HPDE6-E6E7 (cell line): ENCODE measurements at regions not wholly inside any gene's neighbourhood (a gene's known extent, or its start where the extent isn't known, plus 50 kb on each side); places are given as distances from the start of the nearest gene placed in this dataset.

Source experiments
- DNase-seq: peaks from one replicate; pipeline ENCODE4 v3.0.0; 2011; ENCODE audit warnings: missing footprints; ENCODE audit errors: extremely low spot score

DNA sequence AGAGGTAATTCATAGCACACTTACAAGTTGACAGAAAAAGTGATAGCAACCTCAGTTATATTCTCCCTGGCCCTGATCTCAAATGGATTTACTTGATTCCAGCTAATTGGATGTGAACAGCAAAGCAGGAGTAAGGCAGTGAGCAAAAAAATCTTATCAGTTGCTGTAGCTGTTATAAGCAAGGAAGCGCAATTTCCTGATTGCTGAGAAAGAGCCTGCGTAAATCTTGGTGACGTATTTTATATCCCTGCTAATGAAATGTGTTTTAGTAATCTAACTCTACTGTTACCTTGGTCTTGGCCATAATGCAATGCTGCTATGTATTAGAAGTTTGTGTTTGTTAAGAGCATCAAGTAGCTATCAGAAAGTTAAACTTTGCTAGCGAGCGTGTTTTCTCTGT is 661.2 kb upstream of the SEMA6A start:
- DNase-seq: no peak

DNA sequence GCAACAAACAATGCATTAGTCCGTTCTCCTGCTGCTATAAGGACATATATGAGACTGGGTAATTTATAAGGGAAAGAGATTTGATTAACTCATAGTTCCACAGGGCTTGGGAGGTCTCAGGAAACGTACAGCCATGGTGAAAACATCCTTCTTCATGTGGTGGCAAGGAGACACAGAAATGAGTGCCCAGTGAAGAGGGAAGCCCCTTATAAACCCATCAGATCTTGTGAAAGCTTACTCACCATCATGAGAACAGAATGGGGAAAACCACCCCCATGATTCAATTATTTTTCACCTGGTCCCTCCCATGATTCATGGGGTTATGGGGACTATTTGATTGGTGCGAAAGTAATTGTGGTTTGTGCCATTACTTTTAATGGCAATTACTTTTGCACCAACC is 655.8 kb upstream of the SEMA6A start:
- no peak for DNase-seq

DNA sequence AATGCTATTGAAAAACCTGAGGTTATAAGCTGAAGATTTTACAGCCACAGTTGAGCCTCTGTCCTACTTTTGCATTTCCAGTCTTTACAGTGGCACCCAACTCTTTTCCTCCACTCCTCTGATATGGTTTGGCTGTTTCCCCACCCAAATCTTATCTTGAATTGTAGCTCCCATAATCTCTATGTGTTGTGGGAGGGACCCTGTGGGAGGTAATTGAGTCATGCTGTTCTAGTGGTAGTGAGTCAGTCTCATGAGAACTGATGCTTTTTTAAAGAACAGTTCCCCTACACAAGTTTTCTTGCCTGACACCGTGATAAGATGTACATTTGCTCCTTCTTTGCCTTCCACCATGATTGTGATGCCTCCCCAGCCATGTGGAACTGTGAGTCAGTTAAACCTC is 646.1 kb upstream of the SEMA6A start:
- no peak for DNase-seq

DNA sequence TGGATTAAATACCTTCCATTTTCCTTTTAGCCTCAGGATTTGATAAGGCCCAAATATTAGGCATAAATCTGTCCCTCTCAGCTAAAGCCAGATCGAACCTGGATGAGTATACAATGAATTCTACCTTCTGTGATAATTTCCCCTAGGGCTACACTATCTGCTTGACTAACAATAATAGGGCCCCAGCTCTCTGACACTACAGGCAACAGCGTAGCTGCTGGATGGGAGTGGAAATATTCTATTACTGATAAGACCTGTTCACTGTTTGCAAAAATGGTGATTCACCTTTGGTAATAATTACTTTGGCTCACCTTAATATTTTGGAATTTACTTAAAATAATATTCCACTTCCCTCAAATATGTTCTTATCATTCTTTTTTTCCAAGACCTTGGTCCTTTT is 644.2 kb upstream of the SEMA6A start:
- DNase-seq: no peak

DNA sequence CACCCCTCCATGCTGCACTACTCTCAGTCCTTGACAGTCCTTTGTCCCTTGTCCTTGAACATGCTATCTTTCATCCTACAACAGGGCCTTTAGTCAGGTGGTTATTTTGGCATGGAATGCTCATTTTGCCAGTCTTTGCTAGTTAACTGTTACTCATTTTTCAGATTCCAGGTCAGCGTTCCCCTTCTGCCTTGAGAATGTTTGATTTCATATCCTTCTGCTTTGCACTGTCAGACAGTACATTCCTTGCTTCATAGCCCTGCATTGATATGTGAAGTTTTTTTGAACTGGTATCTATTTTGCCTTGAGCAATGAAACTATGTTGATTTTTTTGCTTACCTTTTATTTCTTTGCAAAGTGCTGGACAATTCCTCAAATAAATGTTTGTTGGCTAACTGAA is 638.2 kb upstream of the SEMA6A start:
- no peak for DNase-seq

DNA sequence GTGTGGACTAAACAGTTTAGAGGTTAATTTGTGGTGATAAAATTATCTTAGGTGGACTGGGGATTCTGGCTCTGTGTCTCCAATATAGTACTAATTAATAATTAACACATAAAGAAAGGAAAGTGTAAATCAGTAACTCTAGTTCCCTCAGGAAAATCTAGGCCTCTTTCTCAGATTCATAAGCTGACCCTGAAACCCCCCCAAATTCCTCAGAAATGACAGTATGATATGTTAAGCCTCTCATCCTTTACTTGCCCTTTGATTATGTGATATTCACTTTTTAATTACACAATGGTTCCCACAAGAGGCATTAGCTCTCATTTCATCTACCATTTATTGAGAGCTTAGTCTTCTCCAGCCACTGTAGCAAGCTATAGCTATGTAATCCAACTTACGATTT is 636.2 kb upstream of the SEMA6A start:
- DNase-seq: no peak

DNA sequence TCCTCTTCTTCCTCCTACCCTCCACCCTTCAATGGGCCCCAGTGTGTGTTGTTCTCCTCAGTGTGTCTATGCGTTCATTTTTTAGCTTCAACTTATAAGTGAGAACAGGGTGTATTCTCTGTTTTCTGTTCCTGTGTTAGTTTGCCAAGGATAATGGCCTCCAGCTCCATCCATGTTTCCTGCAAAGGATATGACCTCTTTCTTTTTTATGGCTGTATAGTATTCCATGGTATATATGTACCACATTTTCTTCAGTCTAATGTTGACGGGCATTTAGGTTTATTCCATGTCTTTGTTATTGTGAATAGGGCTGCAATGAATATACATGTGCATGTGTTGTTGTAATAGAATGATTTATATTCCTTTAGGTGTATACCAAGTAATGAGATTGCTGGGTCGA is 634.9 kb upstream of the SEMA6A start:
- DNase-seq: no peak

DNA sequence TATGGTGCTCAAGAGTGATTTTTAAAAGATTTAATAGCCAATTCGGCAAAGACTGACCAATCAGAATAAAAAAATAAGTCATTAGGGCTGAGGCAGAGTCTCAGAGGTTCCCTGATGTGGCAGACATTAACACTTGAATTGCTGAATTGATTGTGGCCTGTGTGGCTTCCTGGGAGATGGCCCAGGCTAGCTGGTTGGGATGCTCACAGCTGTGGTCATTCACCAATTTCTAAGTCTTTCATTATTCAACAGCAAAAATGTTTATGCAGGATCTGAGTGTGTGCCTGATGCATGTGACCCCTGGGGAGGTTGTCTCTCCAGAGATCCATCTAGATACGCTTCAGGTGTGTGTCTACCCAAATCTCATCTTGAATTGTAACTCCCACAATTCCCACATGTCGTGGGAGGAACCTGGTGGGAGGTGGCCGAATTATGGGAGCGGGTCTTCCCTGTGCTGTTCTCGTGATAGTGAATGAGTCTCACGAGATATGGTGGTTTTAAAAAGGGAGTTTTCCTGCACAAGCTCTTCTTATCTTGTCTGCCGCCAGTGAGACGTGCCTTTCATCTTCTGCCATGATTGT is 632.6 kb upstream of the SEMA6A start:
- no peak for DNase-seq

DNA sequence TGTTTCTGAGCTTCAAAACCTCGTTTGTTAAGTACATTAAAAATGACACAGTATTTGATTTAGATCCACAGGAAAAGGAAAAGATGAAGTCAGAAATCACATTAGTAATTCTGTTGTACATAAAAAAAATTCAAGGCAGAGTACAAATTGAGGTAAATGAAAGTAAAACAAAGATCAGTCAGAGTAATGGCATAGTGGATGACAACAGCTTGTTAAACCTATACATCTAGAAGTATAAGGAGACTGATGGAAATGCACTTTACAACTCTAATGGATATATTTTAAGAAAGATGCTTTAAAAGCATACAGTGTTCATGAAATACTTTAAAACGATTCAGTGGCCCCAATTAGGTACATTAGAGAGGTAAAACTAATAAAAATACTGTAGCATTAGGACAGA is 631.3 kb upstream of the SEMA6A start:
- no peak for DNase-seq

DNA sequence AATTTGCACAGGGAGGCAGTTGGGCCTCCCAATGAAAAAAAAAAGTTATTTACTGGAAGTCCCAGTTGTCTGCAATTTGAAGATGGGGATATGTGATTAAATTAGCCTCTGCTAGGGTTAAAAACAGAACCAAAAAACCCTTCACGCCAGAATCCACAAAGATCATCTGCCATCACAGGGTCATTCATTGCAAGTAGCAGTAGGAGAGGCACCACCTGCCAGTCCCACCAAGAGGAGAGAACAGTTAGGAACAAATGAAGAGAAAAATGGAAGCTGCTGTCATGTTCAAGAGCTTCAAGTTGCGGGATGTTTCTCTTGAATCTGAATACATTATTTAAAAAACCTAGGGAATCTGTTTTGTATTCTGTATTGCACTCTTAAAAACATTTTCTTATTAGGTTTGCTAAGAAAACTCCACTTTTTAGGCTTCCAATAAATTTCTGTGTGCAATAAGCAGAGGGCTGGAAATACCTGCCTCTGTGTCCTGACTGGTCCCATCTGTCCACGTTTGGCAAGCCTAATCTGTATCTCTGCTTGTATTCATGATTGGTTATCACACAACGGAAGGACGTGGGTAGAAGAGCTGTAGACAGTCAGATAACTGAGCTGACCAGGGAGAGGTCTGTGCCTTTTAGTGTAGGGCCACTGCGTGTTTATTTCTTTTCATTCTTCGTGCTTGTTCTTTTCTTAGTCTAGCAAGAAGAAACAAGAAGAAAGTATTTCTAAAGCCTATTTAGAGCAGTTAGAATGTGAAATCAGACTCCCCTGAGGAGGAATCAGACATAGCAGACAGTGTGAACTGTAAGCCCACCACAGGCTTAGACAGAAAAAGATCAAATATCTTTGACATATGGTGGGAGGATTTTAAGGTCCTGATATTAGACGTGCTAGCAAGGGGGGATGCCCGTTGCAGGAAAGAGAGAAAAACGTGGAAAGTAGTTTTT is 630.6 kb upstream of the SEMA6A start:
- no peak for DNase-seq

DNA sequence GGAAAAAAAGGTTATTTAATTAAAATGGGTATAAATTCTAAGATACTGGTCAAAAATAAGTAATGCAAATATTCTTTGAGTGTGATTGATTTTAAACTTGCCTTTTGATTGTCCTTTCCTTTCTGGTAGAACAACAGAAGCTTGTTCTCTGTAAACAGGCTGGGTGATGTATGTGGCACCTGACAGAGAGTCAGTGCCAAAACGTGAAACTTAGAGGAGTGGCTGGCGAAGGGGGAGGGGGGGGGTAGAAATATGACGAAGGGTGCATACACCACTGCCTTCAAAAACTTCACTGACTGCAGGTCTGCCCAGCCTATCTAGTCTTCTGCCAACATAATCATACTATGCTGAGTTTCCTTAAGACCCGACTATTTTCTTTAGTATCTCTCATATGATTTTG is 629.8 kb upstream of the SEMA6A start:
- DNase-seq: no peak

DNA sequence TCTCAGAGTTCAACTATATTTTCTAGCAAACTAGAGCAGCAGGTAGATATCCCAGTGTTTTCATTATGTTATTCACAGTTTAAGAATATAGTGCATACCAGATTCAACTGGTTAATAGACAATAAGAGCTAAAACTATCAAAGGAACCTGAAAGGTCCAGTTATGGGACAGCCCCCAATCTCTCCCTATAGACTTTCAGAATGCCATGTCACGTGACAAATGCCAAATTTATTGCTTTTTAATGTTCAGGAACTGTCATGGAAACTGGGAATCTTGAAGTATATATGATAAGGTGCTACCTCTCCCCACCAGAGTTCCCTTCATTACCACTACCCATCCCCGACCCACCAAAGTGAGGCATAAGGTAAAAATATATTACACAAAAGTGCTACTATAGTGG is 629.0 kb upstream of the SEMA6A start:
- no peak for DNase-seq

DNA sequence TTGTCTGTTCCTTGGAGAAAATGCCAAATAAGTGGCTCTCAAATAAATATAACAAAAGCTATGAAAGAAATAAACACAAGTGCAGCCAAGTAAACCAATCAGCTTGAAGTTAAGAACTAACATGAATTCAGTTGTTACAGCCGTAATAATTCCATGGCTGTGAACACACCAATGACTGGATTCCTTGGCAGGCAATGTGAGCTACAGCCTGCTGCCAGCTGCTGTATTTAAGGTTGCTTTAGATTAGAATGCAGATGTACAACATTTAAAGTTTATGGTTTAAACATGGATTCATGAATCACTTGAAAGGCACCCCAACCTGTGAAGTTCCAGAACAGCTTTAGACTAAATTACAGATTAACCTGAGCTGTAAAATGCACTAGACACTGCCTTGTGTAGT is 626.4 kb upstream of the SEMA6A start:
- no peak for DNase-seq

DNA sequence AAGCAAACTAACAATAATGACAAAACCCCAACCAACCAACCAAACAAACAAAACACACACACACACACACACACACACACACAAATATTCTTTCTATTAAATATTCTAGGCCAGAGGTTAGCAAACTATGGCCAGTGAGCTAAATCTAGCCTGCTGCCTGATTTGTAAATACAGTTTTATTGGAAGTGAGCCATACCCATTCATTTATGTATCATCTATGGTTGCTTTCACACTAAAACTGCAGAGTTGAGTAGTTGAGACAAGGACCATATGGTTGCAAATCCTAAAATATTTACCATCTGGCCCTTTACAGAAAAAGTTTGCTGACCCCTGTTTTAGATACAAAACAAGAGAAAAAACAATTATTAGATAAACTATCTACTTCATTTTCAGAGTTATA is 620.5 kb upstream of the SEMA6A start:
- DNase-seq: no peak

DNA sequence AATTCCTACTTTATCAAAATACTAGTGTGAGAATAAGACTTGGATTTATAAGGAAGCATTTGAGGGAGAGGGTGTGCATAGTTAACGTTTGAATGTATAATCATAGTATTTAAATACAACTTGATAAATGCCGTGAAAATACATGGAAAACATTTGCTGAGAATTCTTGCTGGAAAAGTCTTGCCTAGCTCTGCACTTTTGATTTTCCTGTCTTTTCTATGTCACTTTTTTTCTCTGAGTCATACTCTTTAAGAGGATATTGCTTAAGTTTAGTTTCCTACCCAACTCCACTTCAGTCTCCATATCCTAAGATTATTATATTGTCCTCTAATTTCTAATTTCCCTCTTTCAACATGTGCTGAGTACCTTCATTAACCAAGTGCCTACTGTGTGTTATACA is 616.6 kb upstream of the SEMA6A start:
- no peak for DNase-seq

DNA sequence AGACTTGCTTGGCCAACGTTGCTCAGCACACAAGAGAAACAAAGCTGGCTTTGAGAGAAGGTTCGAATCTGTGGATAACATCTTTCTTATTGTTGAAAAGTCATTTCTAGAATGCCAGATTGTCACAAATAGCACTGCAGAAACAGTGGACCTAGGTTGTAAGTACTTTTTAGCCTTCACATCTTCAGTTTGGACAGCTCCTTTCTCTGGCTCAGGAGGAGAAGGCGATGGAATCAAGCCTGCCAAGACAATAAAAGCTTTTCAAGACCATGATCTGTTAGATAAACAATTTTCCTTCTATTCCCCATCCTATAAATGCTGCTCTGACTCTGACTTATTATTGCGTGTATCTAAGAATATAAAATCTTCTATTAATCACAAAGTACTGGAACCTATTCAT is 615.2 kb upstream of the SEMA6A start:
- DNase-seq: no peak

DNA sequence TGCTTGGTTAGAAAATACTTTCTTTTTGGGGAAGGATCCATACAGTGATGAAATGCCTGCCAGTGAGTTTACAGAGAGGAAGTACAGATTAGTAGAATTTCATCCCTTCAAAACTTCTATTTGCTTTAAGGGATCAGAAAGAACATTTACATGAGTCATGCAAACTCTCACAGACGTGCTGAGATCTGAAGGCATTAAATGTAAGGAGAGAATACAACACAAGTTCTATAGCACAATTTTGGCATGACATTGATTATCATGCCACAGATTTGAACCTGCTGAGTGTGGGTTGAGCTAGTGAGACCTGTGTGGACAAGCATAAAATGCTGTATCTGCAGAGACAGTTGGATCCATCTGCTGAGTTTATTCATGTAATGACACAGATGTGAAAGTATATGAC is 613.6 kb upstream of the SEMA6A start:
- no peak for DNase-seq

DNA sequence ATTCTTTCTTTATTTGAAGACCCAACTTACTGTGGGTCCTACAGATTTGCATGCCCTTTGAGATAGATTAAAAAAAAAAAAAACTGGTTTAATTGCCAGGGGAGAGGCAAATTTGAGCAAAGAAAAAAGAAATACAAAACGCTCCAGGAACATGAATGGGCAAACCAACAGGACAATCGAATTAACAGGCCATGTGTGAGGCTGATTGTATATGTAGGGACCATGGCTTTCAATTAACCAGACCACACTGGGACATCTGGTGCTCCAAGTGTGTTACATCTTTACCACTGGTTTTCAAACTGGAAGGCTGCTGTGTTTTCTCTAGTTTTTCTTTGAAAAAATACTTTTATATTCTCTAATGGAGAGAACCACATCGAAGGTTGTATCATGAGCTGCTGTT is 612.1 kb upstream of the SEMA6A start:
- no peak for DNase-seq

DNA sequence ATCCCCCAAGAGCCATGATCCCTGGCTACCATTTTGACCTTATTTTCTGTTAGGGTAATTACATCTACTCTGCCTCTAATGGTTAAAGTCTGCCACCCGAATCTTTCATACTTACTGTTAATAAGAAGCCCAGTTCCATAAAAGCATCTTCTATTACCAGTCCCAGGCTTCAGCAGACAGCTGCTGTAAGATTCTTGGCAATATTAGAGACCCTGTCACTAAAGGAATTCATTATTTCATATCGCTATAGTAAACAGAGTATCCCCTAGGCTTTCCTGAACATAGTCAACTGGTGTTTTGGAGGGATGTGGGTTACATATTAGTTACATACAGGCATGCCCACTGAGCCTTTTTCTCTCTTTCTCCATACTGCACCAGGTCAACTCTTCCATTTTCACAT is 608.7 kb upstream of the SEMA6A start:
- no peak for DNase-seq

DNA sequence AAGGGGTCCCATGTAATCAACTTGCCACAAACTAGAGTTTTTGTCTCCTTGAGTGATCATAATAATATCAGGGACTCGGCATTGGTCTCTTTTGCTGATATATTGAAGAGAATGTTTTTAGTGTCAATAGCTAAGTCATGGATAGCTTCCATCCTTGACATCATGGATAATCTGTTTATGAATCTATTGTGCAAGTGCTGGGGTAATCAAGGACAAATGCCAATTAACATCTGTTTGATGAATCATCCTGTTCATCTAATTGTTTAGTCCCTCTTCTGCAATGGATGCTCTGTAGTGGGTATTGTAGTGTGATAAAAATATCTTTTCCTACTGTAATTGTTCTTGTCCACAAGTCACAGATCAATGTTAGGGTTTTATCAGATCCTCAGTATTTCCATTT is 607.5 kb upstream of the SEMA6A start:
- no peak for DNase-seq

DNA sequence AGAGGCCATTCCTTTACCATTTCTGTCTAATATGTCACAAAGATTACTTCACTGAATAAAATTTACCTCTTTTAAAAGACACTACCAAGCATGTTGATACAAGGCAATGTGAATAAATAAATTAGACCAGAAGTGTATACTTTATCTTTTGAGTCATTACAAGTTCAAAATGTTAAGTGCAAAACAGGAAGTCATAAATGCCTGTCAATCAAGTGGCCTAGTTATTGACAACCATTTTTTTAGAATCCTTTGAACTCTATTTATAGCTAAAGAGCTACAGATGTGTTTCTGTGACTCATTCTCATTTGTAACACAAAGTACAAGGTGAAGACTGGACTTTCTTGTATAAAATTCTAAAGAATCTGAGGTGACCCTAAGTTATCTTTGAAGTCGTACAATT is 602.7 kb upstream of the SEMA6A start:
- DNase-seq: no peak

DNA sequence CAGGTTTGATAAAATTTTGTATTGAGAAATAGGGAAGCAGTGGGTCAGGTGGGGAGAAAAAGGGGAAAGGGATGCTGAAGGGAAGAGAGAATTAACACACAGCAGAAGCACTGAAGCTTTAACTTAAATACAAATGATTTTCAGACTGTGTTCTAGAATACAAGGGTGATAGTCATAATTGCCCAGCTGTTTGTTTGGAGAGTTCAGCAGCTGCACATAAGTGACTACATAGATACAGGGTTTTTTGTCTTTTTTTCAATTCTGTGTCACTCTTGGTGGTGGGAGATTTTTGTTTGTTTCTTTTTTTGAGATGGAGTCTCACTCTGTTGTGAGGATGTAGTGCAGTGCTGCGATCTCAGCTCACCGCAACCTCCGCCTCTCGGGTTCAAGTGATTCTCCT is 590.4 kb upstream of the SEMA6A start:
- DNase-seq: no peak

DNA sequence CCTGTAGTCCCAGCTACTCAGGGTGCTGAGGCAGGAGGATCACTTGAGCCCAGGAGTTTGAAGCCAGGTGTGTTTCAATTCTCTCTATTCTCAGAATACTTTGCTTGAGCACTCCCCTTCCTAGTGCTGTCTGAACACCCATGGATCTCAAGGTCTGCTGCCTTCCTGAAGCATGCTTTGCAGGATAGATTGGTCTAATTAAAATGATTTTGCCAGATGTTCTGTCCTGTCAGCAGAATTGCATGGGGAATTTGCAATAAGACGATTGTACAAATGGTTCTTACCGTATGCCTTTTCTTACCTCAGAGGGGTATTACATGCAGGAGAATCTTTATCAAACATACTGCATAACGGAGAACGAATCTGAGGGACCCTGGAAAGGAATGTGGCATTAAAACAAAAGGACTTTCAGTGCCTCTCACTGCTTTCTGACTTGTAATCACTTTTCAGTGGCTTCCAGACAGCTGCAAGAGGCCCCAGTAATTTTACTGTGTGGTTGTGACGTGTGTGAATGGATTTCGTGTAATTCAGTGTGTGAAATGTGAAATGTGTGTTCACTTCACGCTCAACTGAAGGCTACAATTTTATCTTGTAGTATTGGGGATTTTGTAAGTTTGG is 587.2 kb upstream of the SEMA6A start:
- no peak for DNase-seq
